ENCODE measurements at regions not wholly inside any gene's neighbourhood (a gene's known extent, or its start where the extent isn't known, plus 50 kb on each side); places are given as distances from the start of the nearest gene placed in this dataset.

DNA sequence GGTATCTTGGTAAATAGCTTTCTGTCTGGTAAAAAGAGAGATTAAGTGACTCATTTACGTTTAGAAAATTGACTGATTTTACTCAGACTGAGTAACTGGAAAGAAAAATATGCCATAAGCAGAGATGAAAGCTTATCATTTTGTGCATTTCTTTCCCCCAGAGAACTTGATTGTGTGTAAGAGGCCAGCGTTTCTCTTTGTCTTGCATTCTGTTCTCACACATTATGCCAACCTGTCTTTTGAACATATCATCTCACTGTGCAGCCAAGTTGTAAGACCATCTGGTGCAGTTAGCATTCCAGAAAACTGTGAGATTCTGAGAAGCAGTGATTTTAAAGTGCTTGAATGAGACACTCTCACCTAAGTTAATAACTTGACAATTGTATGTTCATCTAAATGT lies 651.3 kb downstream of the TECRL start:
- WGBS, 5 donors = 47 to 59% (median 50%) methylated on average over 2 of the region's 2 CpGs
- H3K4me3 ChIP-seq = no peak overlapping the region

DNA sequence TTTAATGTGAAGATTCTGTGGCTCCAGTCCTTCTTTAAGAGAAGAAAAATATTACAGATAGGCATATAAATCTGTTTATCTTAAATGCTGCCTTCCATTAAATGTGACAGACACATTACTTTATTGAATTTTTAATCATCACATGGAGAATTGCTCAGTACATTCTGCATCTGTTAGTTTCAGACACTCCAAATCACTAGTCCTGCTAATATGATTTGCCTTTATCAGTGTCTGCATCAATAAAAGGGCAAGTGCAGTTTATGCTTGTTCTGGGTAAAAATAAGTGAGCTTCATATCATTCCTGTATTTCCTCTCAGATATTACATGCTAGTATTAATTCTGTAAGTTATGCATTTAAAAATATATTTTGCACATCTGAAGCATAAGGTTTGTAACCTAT lies 666.4 kb downstream of the TECRL start:
- TF ChIP-seq POLR2AphosphoS5 (IDR thresholded peaks at IDR 0.05) (no peak), POLR2A (IDR thresholded peaks at IDR 0.05) (no peak)
- TF ChIP-seq, protein P1, sequence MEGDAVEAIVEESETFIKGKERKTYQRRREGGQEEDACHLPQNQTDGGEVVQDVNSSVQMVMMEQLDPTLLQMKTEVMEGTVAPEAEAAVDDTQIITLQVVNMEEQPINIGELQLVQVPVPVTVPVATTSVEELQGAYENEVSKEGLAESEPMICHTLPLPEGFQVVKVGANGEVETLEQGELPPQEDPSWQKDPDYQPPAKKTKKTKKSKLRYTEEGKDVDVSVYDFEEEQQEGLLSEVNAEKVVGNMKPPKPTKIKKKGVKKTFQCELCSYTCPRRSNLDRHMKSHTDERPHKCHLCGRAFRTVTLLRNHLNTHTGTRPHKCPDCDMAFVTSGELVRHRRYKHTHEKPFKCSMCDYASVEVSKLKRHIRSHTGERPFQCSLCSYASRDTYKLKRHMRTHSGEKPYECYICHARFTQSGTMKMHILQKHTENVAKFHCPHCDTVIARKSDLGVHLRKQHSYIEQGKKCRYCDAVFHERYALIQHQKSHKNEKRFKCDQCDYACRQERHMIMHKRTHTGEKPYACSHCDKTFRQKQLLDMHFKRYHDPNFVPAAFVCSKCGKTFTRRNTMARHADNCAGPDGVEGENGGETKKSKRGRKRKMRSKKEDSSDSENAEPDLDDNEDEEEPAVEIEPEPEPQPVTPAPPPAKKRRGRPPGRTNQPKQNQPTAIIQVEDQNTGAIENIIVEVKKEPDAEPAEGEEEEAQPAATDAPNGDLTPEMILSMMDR (IDR thresholded peaks at IDR 0.05 in 8 of 11, conservative IDR thresholded peaks at IDR 0.05 in 3 of 11) = no peak
- no peaks in the 10 kb centered on the region for H3K4me1 ChIP-seq
- peaks cover 0 to 13% (median 6%) of the 10 kb centered on the region in 8 donors for H3K9me3 ChIP-seq
- H3K27ac ChIP-seq = no peak overlapping the region
- no peaks in the 10 kb centered on the region for H3K27me3 ChIP-seq (replicated peaks in 1 of 7)
- intact Hi-C loops (cut with DNase I; ENCODE audit: low total_unique reads) = no loop called here
- DNase-seq = no peak
- no peak overlapping the region for H3K4me3 ChIP-seq
- no peaks in the 10 kb centered on the region for H3K36me3 ChIP-seq

More for the DNA sequence above, 651.3 kb downstream of the TECRL start:
- Histone ChIP-seq H3K36me3 (no peaks in the 10 kb centered on the region), H3K4me1 (no peaks in the 10 kb centered on the region), H3K9me3 (peaks cover 0 to 5% (median 2%) of the 10 kb centered on the region in 8 donors), H3K27me3 (replicated peaks in 1 of 7) (no peaks in the 10 kb centered on the region), H3K27ac (no peak overlapping the region)
- intact Hi-C loops (cut with DNase I; ENCODE audit: low total_unique reads) = no loop called here
- TF ChIP-seq POLR2A (IDR thresholded peaks at IDR 0.05) = no peak
- TF ChIP-seq, protein P1 (IDR thresholded peaks at IDR 0.05 in 8 of 11, conservative IDR thresholded peaks at IDR 0.05 in 3 of 11) = no peak
- no peak for DNase-seq

- 83 to 93% (median 86%) methylated on average over 4 of the region's 4 CpGs for WGBS, 5 donors
- no peak overlapping the region for H3K27ac ChIP-seq
- no peak for DNase-seq
These were observed 679.7 kb downstream of the TECRL start for GRCh38 chr4:63729519-63729918.

GRCh38 chr4:63728480-63729177 lies 680.6 kb downstream of the TECRL start:
- intact Hi-C loops (cut with DNase I; ENCODE audit: low total_unique reads) = no loop called here
- no peak overlapping the region for H3K27ac ChIP-seq
- H3K36me3 ChIP-seq = no peaks in the 10 kb centered on the region
- WGBS, 5 donors = 48 to 62% (median 56%) methylated on average over 3 of the region's 3 CpGs
- no peak overlapping the region for H3K4me3 ChIP-seq
- no peak for TF ChIP-seq POLR2AphosphoS5 (IDR thresholded peaks at IDR 0.05)
- TF ChIP-seq, protein P1 (IDR thresholded peaks at IDR 0.05 in 8 of 11, conservative IDR thresholded peaks at IDR 0.05 in 3 of 11) = no peak
- no peak for TF ChIP-seq POLR2A (IDR thresholded peaks at IDR 0.05)
- H3K9me3 ChIP-seq = peaks cover 0 to 8% (median 0%) of the 10 kb centered on the region in 8 donors
- H3K4me1 ChIP-seq = no peaks in the 10 kb centered on the region
- no peak for DNase-seq
- H3K27me3 ChIP-seq (replicated peaks in 1 of 7) = no peaks in the 10 kb centered on the region

More at GRCh38 chr4:63729519-63729918, 679.7 kb downstream of the TECRL start:
- TF ChIP-seq POLR2AphosphoS5 (IDR thresholded peaks at IDR 0.05) (no peak), POLR2A (IDR thresholded peaks at IDR 0.05) (no peak)
- TF ChIP-seq, protein P1 (IDR thresholded peaks at IDR 0.05 in 8 of 11, conservative IDR thresholded peaks at IDR 0.05 in 3 of 11) = no peak
- H3K4me3 ChIP-seq = no peak overlapping the region
- peaks cover 0 to 8% (median 0%) of the 10 kb centered on the region in 8 donors for H3K9me3 ChIP-seq
- intact Hi-C loops (cut with DNase I; ENCODE audit: low total_unique reads) = no loop called here
- no peaks in the 10 kb centered on the region for H3K4me1 ChIP-seq
- no peaks in the 10 kb centered on the region for H3K36me3 ChIP-seq
- H3K27me3 ChIP-seq (replicated peaks in 1 of 7) = no peaks in the 10 kb centered on the region
